NCI-H1092 treated with DMSO at 0.1 percent for 48 hours (cell line): ENCODE measurements at regions not wholly inside any gene's neighbourhood (a gene's known extent, or its start where the extent isn't known, plus 50 kb on each side); places are given as distances from the start of the nearest gene placed in this dataset.

Experiments
- DNase-seq: peaks from one replicate; lab custom pipeline; 2025; lab: John Stamatoyannopoulos, UW

GRCh38 chr3:81279481-81280379, 481.7 kb downstream of the GBE1 start:
- DNase-seq, result no peak

GRCh38 chr3:81277853-81278252, 483.6 kb downstream of the GBE1 start:
- DNase-seq, result no peak

GRCh38 chr3:81274671-81275070, 486.8 kb downstream of the GBE1 start:
- DNase-seq, result no peak

DNA sequence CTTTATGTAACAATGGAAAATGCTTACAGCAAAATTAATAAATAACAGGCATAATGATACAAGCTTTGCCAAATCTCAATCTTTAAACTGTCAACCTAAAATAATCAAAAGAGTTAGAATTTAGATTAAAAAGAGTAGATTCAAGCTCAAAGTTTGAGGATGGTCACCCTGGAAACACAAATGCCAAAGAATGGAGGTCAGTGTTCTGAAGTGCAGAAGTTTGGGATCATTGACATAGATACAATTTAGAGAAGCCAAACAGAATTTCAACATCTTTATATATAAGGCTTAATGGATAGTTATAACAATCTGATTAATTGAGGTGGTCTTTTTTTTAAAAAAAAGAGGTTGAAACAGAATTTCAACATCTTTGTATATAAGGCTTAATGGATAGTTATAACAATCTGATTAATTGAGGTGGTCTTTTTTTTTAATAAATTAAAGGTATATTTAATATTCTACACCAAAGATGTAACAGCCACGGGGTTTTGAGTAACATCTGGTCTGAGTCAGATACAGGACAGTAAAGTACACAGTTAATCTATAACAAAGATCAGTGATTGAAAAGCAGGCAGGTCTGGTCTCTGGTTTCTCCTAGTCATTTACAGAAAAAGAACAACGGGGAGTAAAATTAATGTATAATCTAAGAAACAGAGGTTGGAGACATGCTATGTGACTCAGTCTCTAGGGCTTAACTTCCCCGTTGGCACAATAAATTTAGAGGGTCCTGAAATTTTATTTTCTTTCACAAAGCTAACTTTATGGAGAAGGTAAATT, 490.7 kb downstream of the GBE1 start:
- no peak for DNase-seq

DNA sequence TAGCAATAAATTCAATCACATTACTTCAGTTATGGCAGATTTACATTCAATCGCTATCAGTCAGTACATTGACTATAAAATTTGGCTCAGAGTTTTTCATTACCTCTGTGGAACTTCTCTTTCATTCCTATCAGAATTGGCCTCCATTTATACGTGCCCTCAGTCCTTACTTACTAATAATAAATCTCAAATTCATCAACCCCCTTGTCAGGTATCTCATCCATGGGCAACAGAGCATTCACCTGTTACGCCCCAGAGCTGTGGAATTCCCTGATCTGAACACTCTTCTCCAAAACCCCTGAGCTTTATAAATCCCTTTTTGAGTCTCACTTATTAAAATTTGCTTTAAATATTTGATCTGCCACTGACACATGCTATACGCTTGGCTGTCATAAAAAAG, 492.9 kb downstream of the GBE1 start:
- no peak for DNase-seq

DNA sequence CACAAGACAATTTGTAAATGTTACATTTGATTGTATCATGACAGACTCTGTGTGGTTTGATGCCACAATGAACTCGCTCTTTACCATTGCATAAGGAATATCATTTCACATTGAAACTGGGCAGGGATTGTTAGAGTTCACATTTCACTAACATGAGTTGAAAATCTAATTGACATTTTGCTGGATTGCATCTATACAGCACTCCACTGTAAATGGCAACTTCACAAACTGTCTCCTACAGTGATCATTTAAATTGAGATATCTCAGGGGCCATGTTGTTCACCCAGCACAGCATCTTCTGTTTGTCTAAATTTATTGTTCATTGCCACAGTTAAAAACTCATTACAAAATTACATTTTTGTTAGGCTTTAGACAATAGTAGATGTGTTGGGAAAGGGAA, 499.4 kb downstream of the GBE1 start:
- no peak for DNase-seq

GRCh38 chr3:81255463-81255862, 506.0 kb downstream of the GBE1 start:
- no peak for DNase-seq

DNA sequence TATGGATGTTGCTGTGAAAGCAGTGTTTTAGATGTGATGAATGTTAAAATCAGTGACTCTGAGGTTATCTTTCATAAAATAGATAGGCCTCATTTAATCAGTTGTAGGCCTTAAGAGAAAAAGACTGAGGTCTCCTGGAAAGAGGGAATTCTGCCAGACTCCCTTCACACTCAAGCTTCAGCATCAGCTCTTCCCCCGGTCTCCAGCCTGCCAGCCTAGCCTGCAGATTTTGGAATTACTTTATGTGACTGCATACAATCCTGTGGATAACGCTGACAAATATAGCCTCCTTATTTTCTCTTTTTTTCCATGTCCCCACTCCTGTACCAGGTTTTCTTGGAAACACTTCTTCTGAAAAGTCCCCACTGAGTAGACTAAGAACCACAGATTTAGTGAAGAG, 510.3 kb downstream of the GBE1 start:
- DNase-seq, result no peak

GRCh38 chr3:81249540-81250029, 511.9 kb downstream of the GBE1 start:
- DNase-seq, result peak; percentile 2

DNA sequence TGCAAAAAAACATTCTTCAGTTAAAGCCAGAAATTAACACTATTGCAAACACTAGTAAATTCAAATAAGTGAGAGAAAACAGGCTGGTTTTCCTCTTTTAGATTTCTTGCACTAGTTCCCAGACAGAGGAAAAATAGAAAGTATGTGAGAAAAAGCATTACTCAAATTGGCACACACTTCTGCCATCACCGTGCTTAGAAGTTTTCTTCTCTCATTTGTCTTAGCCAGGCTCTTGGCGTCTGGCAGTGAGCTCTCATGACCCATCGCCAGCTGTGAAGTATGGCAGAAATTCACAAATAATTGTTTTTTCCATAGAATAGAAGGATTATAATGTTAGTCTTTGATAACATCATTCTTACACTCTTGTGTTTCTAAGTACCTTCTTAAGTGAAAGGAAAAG, 515.9 kb downstream of the GBE1 start:
- no peak for DNase-seq

- DNase-seq, result no peak
Observed at GRCh38 chr3:81245043-81245442, 516.4 kb downstream of the GBE1 start.

- DNase-seq, result no peak
Observed at GRCh38 chr3:81244231-81244630, 517.2 kb downstream of the GBE1 start.

- DNase-seq, result peak; percentile 4
Observed at GRCh38 chr3:81242871-81243270, 518.6 kb downstream of the GBE1 start.

GRCh38 chr3:81237181-81237580, 524.3 kb downstream of the GBE1 start:
- DNase-seq, result no peak

DNA sequence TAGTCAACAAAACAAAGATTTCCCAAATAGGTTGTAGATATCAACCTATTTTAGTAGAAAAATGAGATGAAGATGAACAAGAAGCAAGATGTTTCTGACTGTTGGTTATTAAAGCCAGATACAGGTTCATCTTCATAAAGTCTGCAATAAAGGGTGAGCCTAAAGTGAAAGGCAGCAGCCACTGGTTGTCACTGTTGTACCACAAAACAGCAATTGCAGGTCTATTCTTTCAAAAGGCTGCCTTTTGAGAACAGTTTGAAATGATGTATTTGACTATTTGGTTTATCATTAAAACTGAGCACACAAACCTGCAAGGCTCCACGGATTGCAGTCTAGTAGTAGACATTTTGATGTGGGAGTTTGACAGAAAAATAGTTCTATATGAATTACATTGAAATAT, 543.4 kb downstream of the GBE1 start:
- DNase-seq, result peak; percentile 24

GRCh38 chr3:81217101-81217500, 544.3 kb downstream of the GBE1 start:
- no peak for DNase-seq

GRCh38 chr3:81216192-81216591, 545.3 kb downstream of the GBE1 start:
- no peak for DNase-seq

GRCh38 chr3:81214631-81215030, 546.8 kb downstream of the GBE1 start:
- DNase-seq, result no peak

DNA sequence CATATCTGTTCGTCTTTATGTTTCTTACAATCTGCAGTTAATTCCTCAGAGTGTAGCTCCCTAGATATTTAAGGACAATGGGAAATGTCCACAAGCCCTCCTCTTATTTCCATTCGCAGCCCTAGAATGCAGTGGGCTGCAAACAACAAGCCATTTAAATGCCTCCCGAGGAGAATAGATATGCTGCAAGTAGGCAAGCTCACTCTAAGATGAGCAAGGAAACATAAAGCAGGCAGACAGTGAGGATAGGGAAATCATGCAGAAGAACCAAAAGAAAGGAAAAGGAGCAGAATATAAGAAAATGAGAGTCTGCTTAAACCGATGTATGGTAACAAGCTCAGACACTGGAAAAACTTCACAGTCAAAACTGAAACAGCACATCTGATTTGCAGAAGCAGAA, 561.9 kb downstream of the GBE1 start:
- DNase-seq, result no peak

DNA sequence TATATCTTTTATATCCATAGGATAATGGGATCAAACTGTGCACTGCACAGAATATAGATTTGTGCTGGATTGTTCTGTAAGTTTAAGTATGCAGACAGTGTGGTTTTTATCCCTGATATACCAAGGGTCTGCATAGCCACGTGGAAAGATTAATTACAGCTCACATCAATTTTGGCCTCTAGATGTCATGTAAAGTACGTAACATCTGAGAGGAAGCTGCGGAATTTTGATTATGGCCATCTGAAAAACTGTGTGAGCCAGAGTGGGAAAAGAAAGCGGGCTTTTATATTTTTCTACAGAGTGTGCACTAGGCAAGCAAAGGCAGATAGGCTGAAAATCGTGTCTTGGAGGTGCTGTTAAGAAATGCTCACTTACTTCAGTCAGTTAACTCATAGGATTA, 562.7 kb downstream of the GBE1 start:
- DNase-seq, result no peak

- no peak for DNase-seq
Observed at GRCh38 chr3:81198216-81198615, 563.2 kb downstream of the GBE1 start.

- DNase-seq, result no peak
Observed at GRCh38 chr3:81197386-81197785, 564.1 kb downstream of the GBE1 start.

DNA sequence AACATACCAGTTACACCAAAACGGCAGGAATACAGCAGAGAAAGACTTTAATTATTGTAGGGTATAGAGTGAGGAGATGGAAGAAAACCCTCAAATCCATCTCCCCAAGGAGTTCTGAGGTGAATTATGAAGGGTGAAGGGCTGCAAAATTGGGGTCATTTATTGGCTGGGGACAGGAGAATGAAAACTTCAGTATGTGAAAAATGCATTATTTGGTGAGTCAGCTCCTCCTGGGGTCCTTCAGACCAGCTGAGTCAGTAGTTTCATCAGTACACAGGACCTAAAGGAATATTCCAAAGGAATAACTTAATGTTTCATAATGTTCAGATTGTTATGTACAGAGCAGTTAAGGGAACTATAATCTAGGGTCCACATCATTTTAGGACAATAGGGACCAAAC, 566.0 kb downstream of the GBE1 start:
- no peak for DNase-seq
